WTC11 (cell line): ENCODE measurements at regions not wholly inside any gene's neighbourhood (a gene's known extent, or its start where the extent isn't known, plus 50 kb on each side); places are given as distances from the start of the nearest gene placed in this dataset.

ENCODE experiments used
- ATAC-seq: fragments of 200-7000 bp; cut with Tn5 transposase; 2 replicates; pipeline ENCODE4 v1.10.0; 2021; ENCODE audit warnings: mild to moderate bottlenecking, moderate library complexity
- CTCF ChIA-PET: fragments of 300-600 bp; sonication (Branson Sonifier 250); formaldehyde crosslinking; loops from one replicate; lab custom pipeline; 2021; ENCODE audit warnings: antibody characterized with exemption; lab: Charles Lee
- POLR2A ChIA-PET: fragments of 350-600 bp; sonication (Branson Sonifier 250); formaldehyde crosslinking; loops from one replicate; lab custom pipeline; 2021; ENCODE audit warnings: antibody characterized with exemption; lab: Charles Lee
- DNase-seq: peaks from one replicate; pipeline ENCODE4 v3.0.0; 2021; ENCODE audit warnings: low spot score
- H3K27ac Mint-ChIP-seq: 2 replicates; pipeline ENCODE4 v1.8.0; 2021; ENCODE audit warnings: mixed read lengths
- H3K27me3 Mint-ChIP-seq: 2 replicates; pipeline ENCODE4 v1.8.0; 2021; ENCODE audit warnings: low read depth, mild to moderate bottlenecking, moderate library complexity, mixed read lengths
- H3K36me3 Mint-ChIP-seq: 2 replicates; pipeline ENCODE4 v1.8.0; 2021; ENCODE audit warnings: mixed read lengths
- H3K4me1 Mint-ChIP-seq: 2 replicates; pipeline ENCODE4 v1.8.0; 2022; ENCODE audit warnings: mixed read lengths
- H3K4me3 Mint-ChIP-seq: 2 replicates; pipeline ENCODE4 v1.8.0; 2021; ENCODE audit warnings: mild to moderate bottlenecking, moderate library complexity, mixed read lengths
- H3K9me3 Mint-ChIP-seq: 2 replicates; pipeline ENCODE4 v1.8.0; 2021; ENCODE audit warnings: mixed read lengths
- ESRRA ChIP-seq: sonication (generic); formaldehyde crosslinking; IDR thresholded peaks from 2 replicates; pipeline ENCODE4 v1.8.1; 2022; ENCODE audit warnings: mild to moderate bottlenecking, missing genetic modification reagents, borderline replicate concordance
- FOXK1 ChIP-seq: sonication (generic); formaldehyde crosslinking; IDR thresholded peaks from 2 replicates; pipeline ENCODE4 v1.8.0; 2022; ENCODE audit warnings: mild to moderate bottlenecking, moderate library complexity, missing genetic modification reagents
- GABPB1 ChIP-seq: sonication (generic); formaldehyde crosslinking; IDR thresholded peaks from 2 replicates; pipeline ENCODE4 v1.8.1; 2023; ENCODE audit warnings: mild to moderate bottlenecking, missing genetic modification reagents
- HMGA2 ChIP-seq: fragments of 250-450 bp; sonication (Bioruptor Pico); IDR thresholded peaks from 2 replicates; pipeline ENCODE4 v1.4.0; 2021; ENCODE audit warnings: mild to moderate bottlenecking, moderate library complexity
- NFYB ChIP-seq: sonication (generic); formaldehyde crosslinking; conservative IDR thresholded peaks from 2 replicates; pipeline ENCODE4 v1.8.0; 2022; ENCODE audit warnings: low read depth, missing genetic modification reagents
- NR1H2 ChIP-seq: sonication (generic); formaldehyde crosslinking; IDR thresholded peaks from 2 replicates; pipeline ENCODE4 v1.9.0; 2021; ENCODE audit warnings: mild to moderate bottlenecking, moderate library complexity, missing genetic modification reagents
- NR2C2 ChIP-seq: sonication (generic); formaldehyde crosslinking; IDR thresholded peaks from 2 replicates; pipeline ENCODE4 v1.8.0; 2022; ENCODE audit warnings: mild to moderate bottlenecking, missing genetic modification reagents
- SMAD4 ChIP-seq: sonication (generic); formaldehyde crosslinking; IDR thresholded peaks from 2 replicates; pipeline ENCODE4 v1.8.0; 2022; ENCODE audit warnings: mild to moderate bottlenecking, missing genetic modification reagents
- SOX15 ChIP-seq: fragments of 250-450 bp; sonication (Bioruptor Pico); IDR thresholded peaks from 2 replicates; pipeline ENCODE4 v1.9.0; 2021; ENCODE audit warnings: mild to moderate bottlenecking
- TP53 ChIP-seq: sonication (generic); formaldehyde crosslinking; IDR thresholded peaks from 2 replicates; pipeline ENCODE4 v1.8.1; 2023; ENCODE audit warnings: mild to moderate bottlenecking, missing genetic modification reagents
- ZNF121 ChIP-seq: sonication (generic); formaldehyde crosslinking; IDR thresholded peaks from 2 replicates; pipeline ENCODE4 v1.8.0; 2023; ENCODE audit warnings: missing genetic modification reagents
- ZNF138 ChIP-seq: sonication (generic); formaldehyde crosslinking; conservative IDR thresholded peaks from 2 replicates; pipeline ENCODE4 v1.8.1; 2022; ENCODE audit warnings: mild to moderate bottlenecking, moderate library complexity, missing genetic modification reagents
- ZNF219 ChIP-seq: sonication (generic); formaldehyde crosslinking; IDR thresholded peaks from 2 replicates; pipeline ENCODE4 v1.8.0; 2023; ENCODE audit warnings: missing genetic modification reagents, mild to moderate bottlenecking, borderline replicate concordance
- TF ChIP-seq, protein P1 (sequence below): sonication (generic); formaldehyde crosslinking; IDR thresholded peaks from 2 replicates; pipeline ENCODE4 v1.8.1; 2023; ENCODE audit warnings: mild to moderate bottlenecking, missing genetic modification reagents, moderate library complexity
- TF ChIP-seq, protein P2 (sequence below): fragments of 250-450 bp; sonication (Bioruptor Pico); IDR thresholded peaks from 2 replicates; pipeline ENCODE4 v1.9.0; 2021; ENCODE audit warnings: moderate library complexity, mild to moderate bottlenecking, inconsistent platforms, borderline replicate concordance
- TF ChIP-seq, protein P3 (sequence below): sonication (generic); formaldehyde crosslinking; IDR thresholded peaks from 2 replicates; pipeline ENCODE4 v1.8.1; 2023; ENCODE audit warnings: mild to moderate bottlenecking, missing genetic modification reagents
- TF ChIP-seq, protein P4 (sequence below): fragments of 250-450 bp; sonication (Bioruptor Pico); IDR thresholded peaks from 2 replicates; pipeline ENCODE4 v1.9.0; 2021; ENCODE audit warnings: mild to moderate bottlenecking, borderline replicate concordance

DNA sequence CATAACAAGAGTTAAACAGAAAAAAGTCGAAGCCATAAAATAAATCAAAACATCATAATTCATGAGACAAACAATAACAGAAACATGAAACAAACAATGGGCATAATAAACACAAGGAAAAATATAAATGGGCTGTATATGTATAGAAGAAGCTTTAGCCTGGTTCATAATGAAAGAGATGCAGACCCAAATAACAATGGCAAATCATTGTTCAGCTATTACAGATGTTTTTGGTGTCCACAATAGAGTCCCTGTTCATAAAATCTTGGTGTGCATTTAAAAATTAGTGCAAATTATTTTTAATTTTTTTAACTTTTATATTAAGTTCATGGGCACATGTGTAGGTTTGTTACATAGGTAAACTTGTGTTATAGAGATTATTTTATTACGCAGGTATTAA is 1185.9 kb upstream of the B3GALT2 start:
- no peak for ATAC-seq
- POLR2A ChIA-PET, result no interaction called here
- peaks cover 3% of the 10 kb centered on the region; the same call in 1 of the 2 replicates for H3K9me3 Mint-ChIP-seq

DNA sequence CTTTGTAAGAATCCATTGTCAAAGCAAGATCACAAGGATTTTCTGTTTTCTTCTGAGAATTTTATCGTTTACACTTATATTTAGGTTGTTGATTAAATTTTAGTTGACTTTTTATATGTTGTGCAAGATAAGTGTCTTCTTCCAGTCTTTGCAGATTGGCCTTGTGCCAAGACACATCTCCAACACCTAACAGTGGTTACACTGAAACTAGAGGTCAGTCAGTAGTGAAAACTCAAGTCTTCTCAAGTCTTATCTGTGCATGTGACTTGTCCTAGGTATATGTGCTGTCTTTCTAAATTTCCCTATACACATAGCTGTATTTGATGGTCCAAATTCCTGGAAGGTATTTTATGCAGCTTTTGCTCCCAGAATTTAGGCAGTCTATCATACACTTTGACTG is 1183.2 kb upstream of the B3GALT2 start:
- H3K36me3 Mint-ChIP-seq, result no peaks in the 10 kb centered on the region
- peaks cover 3% of the 10 kb centered on the region; the same call in 1 of the 2 replicates for H3K9me3 Mint-ChIP-seq
- ChIA-PET CTCF (no interaction called here), POLR2A (no interaction called here)
- no peak overlapping the region for H3K4me3 Mint-ChIP-seq
- 0 out of 2 replicates have a peak, but pooled peaks cover 3% of the 10 kb centered on the region for H3K4me1 Mint-ChIP-seq
- no peak for DNase-seq
- no peaks in the 10 kb centered on the region for H3K27me3 Mint-ChIP-seq
- ATAC-seq, result no peak
- H3K27ac Mint-ChIP-seq, result no peak overlapping the region
- no peak for TF ChIP-seq HMGA2 (CRISPR knock-in tag)

More for the DNA sequence above, 1185.9 kb upstream of the B3GALT2 start:
- no peaks in the 10 kb centered on the region for H3K27me3 Mint-ChIP-seq
- CTCF ChIA-PET, result no interaction called here
- H3K4me3 Mint-ChIP-seq, result no peak overlapping the region
- TF ChIP-seq, protein P1, sequence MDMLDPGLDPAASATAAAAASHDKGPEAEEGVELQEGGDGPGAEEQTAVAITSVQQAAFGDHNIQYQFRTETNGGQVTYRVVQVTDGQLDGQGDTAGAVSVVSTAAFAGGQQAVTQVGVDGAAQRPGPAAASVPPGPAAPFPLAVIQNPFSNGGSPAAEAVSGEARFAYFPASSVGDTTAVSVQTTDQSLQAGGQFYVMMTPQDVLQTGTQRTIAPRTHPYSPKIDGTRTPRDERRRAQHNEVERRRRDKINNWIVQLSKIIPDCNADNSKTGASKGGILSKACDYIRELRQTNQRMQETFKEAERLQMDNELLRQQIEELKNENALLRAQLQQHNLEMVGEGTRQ, result no peak
- no peak for TF ChIP-seq ZNF121 (CRISPR knock-in tag)
- 0 out of 2 replicates have a peak, but pooled peaks cover 3% of the 10 kb centered on the region for H3K4me1 Mint-ChIP-seq
- H3K27ac Mint-ChIP-seq, result no peak overlapping the region
- DNase-seq, result no peak
- no peaks in the 10 kb centered on the region for H3K36me3 Mint-ChIP-seq

DNA sequence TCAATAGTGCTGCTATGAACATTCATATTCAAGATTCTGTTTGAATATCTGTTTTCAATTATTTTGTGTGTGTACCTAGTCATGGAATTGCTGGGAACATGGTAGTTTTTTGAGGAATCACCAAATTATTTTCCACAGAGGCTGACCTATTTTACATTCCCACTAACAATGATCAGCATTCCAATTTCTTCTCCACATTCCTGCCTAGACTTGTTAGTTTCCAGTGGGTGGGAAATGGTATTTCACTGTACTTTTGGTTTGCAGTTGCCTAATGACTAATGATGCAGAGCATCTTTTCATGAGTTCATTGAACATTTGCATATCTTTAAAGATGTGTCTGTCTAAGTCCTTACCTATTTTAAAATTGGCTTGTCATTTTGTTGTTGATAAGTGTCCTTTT is 1182.6 kb upstream of the B3GALT2 start:
- Mint-ChIP-seq H3K27me3 (no peaks in the 10 kb centered on the region), H3K4me1 (0 out of 2 replicates have a peak, but pooled peaks cover 3% of the 10 kb centered on the region), H3K27ac (no peak overlapping the region), H3K36me3 (no peaks in the 10 kb centered on the region), H3K9me3 (peaks cover 3% of the 10 kb centered on the region; the same call in 1 of the 2 replicates), H3K4me3 (no peak overlapping the region)
- CTCF ChIA-PET, result no interaction called here
- POLR2A ChIA-PET, result no interaction called here
- ATAC-seq (no peak), DNase-seq (no peak)
- TF ChIP-seq ZNF219, result no peak
- TF ChIP-seq ZNF121 (CRISPR knock-in tag), result no peak
- TF ChIP-seq, protein P2, sequence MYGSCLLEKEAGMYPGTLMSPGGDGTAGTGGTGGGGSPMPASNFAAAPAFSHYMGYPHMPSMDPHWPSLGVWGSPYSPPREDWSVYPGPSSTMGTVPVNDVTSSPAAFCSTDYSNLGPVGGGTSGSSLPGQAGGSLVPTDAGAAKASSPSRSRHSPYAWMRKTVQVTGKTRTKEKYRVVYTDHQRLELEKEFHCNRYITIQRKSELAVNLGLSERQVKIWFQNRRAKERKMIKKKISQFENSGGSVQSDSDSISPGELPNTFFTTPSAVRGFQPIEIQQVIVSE (CRISPR knock-in tag), result no peak
- TF ChIP-seq, protein P3, sequence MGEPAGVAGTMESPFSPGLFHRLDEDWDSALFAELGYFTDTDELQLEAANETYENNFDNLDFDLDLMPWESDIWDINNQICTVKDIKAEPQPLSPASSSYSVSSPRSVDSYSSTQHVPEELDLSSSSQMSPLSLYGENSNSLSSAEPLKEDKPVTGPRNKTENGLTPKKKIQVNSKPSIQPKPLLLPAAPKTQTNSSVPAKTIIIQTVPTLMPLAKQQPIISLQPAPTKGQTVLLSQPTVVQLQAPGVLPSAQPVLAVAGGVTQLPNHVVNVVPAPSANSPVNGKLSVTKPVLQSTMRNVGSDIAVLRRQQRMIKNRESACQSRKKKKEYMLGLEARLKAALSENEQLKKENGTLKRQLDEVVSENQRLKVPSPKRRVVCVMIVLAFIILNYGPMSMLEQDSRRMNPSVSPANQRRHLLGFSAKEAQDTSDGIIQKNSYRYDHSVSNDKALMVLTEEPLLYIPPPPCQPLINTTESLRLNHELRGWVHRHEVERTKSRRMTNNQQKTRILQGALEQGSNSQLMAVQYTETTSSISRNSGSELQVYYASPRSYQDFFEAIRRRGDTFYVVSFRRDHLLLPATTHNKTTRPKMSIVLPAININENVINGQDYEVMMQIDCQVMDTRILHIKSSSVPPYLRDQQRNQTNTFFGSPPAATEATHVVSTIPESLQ (CRISPR knock-in tag), result no peak
- no peak for TF ChIP-seq NR2C2 (CRISPR knock-in tag)
- no peak for TF ChIP-seq FOXK1
- no peak for TF ChIP-seq GABPB1
- TF ChIP-seq SMAD4 (CRISPR knock-in tag), result no peak

DNA sequence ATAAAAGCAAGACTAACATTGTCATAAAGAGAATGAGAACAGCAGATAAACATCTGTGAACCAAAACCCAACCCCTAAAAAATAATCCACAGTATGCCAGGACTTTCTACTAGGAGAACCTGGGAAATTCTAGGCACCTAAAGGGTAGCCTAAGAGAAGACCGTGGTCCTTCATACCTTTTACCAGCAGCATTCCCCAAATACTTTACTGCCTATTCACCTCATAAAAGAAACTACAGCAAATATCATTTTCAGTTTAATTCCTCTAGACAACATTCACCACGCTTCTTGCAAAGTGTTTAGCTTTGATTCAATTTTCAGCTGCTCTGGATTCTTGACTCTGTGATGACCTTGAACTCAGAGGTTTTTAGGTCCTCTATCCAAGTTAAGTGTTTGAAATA is 1180.7 kb upstream of the B3GALT2 start:
- H3K9me3 Mint-ChIP-seq, result peaks cover 3% of the 10 kb centered on the region; the same call in 1 of the 2 replicates
- H3K4me1 Mint-ChIP-seq, result 0 out of 2 replicates have a peak, but pooled peaks cover 3% of the 10 kb centered on the region
- ChIA-PET POLR2A (no interaction called here), CTCF (no interaction called here)
- no peaks in the 10 kb centered on the region for H3K36me3 Mint-ChIP-seq
- ATAC-seq (no peak), DNase-seq (no peak)
- H3K4me3 Mint-ChIP-seq, result no peak overlapping the region
- H3K27ac Mint-ChIP-seq, result no peak overlapping the region
- H3K27me3 Mint-ChIP-seq, result no peaks in the 10 kb centered on the region
- TF ChIP-seq NR1H2 (CRISPR knock-in tag) (no peak), NFYB (CRISPR knock-in tag) (no peak), ESRRA (CRISPR knock-in tag) (no peak), TP53 (no peak), SOX15 (CRISPR knock-in tag) (no peak), ZNF138 (CRISPR knock-in tag) (no peak), GABPB1 (no peak)
- TF ChIP-seq, protein P4, sequence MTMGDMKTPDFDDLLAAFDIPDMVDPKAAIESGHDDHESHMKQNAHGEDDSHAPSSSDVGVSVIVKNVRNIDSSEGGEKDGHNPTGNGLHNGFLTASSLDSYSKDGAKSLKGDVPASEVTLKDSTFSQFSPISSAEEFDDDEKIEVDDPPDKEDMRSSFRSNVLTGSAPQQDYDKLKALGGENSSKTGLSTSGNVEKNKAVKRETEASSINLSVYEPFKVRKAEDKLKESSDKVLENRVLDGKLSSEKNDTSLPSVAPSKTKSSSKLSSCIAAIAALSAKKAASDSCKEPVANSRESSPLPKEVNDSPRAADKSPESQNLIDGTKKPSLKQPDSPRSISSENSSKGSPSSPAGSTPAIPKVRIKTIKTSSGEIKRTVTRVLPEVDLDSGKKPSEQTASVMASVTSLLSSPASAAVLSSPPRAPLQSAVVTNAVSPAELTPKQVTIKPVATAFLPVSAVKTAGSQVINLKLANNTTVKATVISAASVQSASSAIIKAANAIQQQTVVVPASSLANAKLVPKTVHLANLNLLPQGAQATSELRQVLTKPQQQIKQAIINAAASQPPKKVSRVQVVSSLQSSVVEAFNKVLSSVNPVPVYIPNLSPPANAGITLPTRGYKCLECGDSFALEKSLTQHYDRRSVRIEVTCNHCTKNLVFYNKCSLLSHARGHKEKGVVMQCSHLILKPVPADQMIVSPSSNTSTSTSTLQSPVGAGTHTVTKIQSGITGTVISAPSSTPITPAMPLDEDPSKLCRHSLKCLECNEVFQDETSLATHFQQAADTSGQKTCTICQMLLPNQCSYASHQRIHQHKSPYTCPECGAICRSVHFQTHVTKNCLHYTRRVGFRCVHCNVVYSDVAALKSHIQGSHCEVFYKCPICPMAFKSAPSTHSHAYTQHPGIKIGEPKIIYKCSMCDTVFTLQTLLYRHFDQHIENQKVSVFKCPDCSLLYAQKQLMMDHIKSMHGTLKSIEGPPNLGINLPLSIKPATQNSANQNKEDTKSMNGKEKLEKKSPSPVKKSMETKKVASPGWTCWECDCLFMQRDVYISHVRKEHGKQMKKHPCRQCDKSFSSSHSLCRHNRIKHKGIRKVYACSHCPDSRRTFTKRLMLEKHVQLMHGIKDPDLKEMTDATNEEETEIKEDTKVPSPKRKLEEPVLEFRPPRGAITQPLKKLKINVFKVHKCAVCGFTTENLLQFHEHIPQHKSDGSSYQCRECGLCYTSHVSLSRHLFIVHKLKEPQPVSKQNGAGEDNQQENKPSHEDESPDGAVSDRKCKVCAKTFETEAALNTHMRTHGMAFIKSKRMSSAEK (CRISPR knock-in tag), result no peak
- TF ChIP-seq, protein P2 (CRISPR knock-in tag), result no peak
- TF ChIP-seq, protein P1, result no peak
